NT2/D1 (cell line): ENCODE measurements at regions not wholly inside any gene's neighbourhood (a gene's known extent, or its start where the extent isn't known, plus 50 kb on each side); places are given as distances from the start of the nearest gene placed in this dataset.

Experiments
- YY1 ChIP-seq: IDR thresholded peaks from 2 replicates; pipeline ENCODE4 v1.6.1; 2011; ENCODE audit not compliant: insufficient read length, insufficient read depth
- ZNF274 ChIP-seq: IDR thresholded peaks from 2 replicates; pipeline ENCODE4 v1.6.1; 2011; ENCODE audit warnings: mild to moderate bottlenecking, low read depth, low read length

GRCh38 chr7:22025075-22025474 is 79.4 kb upstream of the CDCA7L start:
- TF ChIP-seq YY1, result no peak
- no peak for TF ChIP-seq ZNF274
